ENCODE measurements at regions not wholly inside any gene's neighbourhood (a gene's known extent, or its start where the extent isn't known, plus 50 kb on each side); places are given as distances from the start of the nearest gene placed in this dataset.
"Not testable (repeated sequence)": the region's sequence is repeated elsewhere in the genome, so short reads cannot be mapped to it uniquely, and the experiment has no call there.

- Histone ChIP-seq H3K4me1 (no peaks in the 10 kb centered on the region), H3K27me3 (peaks cover 6% of the 10 kb centered on the region), H3K9me3 (replicated peaks) (no peaks in the 10 kb centered on the region), H3K4me3 (no peak overlapping the region), H3K27ac (no peak overlapping the region), H3K36me3 (no peaks in the 10 kb centered on the region)
- no peak for DNase-seq
Measured at GRCh38 chr2:118380915-118381653, 292.8 kb downstream of the INSIG2 start.

GRCh38 chr2:118375907-118376485, 287.7 kb downstream of the INSIG2 start:
- no peak overlapping the region for H3K27ac ChIP-seq
- H3K27me3 ChIP-seq, result peaks cover 9% of the 10 kb centered on the region
- no peaks in the 10 kb centered on the region for H3K36me3 ChIP-seq
- no peaks in the 10 kb centered on the region for H3K4me1 ChIP-seq
- no peak for DNase-seq
- H3K4me3 ChIP-seq, result no peak overlapping the region
- no peaks in the 10 kb centered on the region for H3K9me3 ChIP-seq (replicated peaks)

- DNase-seq, result no peak
- H3K36me3 ChIP-seq, result no peaks in the 10 kb centered on the region
- H3K4me3 ChIP-seq, result no peak overlapping the region
- H3K27me3 ChIP-seq, result peaks cover 9% of the 10 kb centered on the region
- no peaks in the 10 kb centered on the region for H3K9me3 ChIP-seq (replicated peaks)
- no peaks in the 10 kb centered on the region for H3K4me1 ChIP-seq
- no peak overlapping the region for H3K27ac ChIP-seq
Measured at GRCh38 chr2:118374974-118375755, 286.9 kb downstream of the INSIG2 start.

- DNase-seq, result no peak
- Histone ChIP-seq H3K4me1 (no peaks in the 10 kb centered on the region), H3K27ac (no peak overlapping the region), H3K9me3 (replicated peaks) (no peaks in the 10 kb centered on the region), H3K4me3 (no peak overlapping the region), H3K27me3 (peaks cover 9% of the 10 kb centered on the region), H3K36me3 (no peaks in the 10 kb centered on the region)
Measured at GRCh38 chr2:118372886-118373830, 284.9 kb downstream of the INSIG2 start.

- H3K27me3 ChIP-seq, result peaks cover 5% of the 10 kb centered on the region
- peak; percentile 10 to 27 for DNase-seq
- H3K27ac ChIP-seq, result no peak overlapping the region
- no peaks in the 10 kb centered on the region for H3K36me3 ChIP-seq
- H3K4me1 ChIP-seq, result no peaks in the 10 kb centered on the region
- H3K9me3 ChIP-seq (replicated peaks), result no peaks in the 10 kb centered on the region
- no peak overlapping the region for H3K4me3 ChIP-seq
Measured at GRCh38 chr2:118371515-118371914, 283.2 kb downstream of the INSIG2 start.

- not testable (repeated sequence) for H3K27ac ChIP-seq; DNase-seq; H3K9me3 ChIP-seq (replicated peaks); H3K4me1 ChIP-seq; H3K4me3 ChIP-seq; H3K27me3 ChIP-seq; H3K36me3 ChIP-seq
Measured at GRCh38 chr2:118369521-118369920, 281.2 kb downstream of the INSIG2 start.

GRCh38 chr2:118363604-118364003, 275.3 kb downstream of the INSIG2 start:
- Histone ChIP-seq H3K27ac (no peak overlapping the region), H3K36me3 (no peaks in the 10 kb centered on the region), H3K4me3 (no peak overlapping the region), H3K4me1 (no peaks in the 10 kb centered on the region), H3K9me3 (replicated peaks) (no peaks in the 10 kb centered on the region), H3K27me3 (0 out of 2 replicates have a peak, but pooled peaks cover 4% of the 10 kb centered on the region)
- DNase-seq, result no peak

GRCh38 chr2:118356051-118356450, 267.8 kb downstream of the INSIG2 start:
- H3K4me1 ChIP-seq, result no peaks in the 10 kb centered on the region
- H3K27me3 ChIP-seq, result no peaks in the 10 kb centered on the region
- H3K36me3 ChIP-seq, result no peaks in the 10 kb centered on the region
- no peak for DNase-seq
- H3K27ac ChIP-seq, result no peak overlapping the region
- no peak overlapping the region for H3K4me3 ChIP-seq
- H3K9me3 ChIP-seq (replicated peaks), result no peaks in the 10 kb centered on the region

- Histone ChIP-seq H3K27ac (no peak overlapping the region), H3K27me3 (no peaks in the 10 kb centered on the region), H3K4me1 (no peaks in the 10 kb centered on the region), H3K36me3 (no peaks in the 10 kb centered on the region), H3K9me3 (replicated peaks) (no peaks in the 10 kb centered on the region), H3K4me3 (no peak overlapping the region)
- DNase-seq, result no peak
Measured at GRCh38 chr2:118351796-118352195, 263.5 kb downstream of the INSIG2 start.

- no peak overlapping the region for H3K4me3 ChIP-seq
- H3K27me3 ChIP-seq, result no peaks in the 10 kb centered on the region
- no peak overlapping the region for H3K27ac ChIP-seq
- no peaks in the 10 kb centered on the region for H3K9me3 ChIP-seq (replicated peaks)
- DNase-seq, result no peak
- no peaks in the 10 kb centered on the region for H3K36me3 ChIP-seq
- H3K4me1 ChIP-seq, result no peaks in the 10 kb centered on the region
Measured at GRCh38 chr2:118350621-118351020, 262.4 kb downstream of the INSIG2 start.

GRCh38 chr2:118349365-118349764, 261.1 kb downstream of the INSIG2 start:
- H3K27ac ChIP-seq, result no peak overlapping the region
- no peak overlapping the region for H3K4me3 ChIP-seq
- H3K4me1 ChIP-seq, result no peaks in the 10 kb centered on the region
- no peaks in the 10 kb centered on the region for H3K27me3 ChIP-seq
- H3K9me3 ChIP-seq (replicated peaks), result no peaks in the 10 kb centered on the region
- no peak for DNase-seq
- no peaks in the 10 kb centered on the region for H3K36me3 ChIP-seq

GRCh38 chr2:118348380-118349034, 260.2 kb downstream of the INSIG2 start:
- H3K36me3 ChIP-seq, result no peaks in the 10 kb centered on the region
- no peak for DNase-seq
- no peaks in the 10 kb centered on the region for H3K4me1 ChIP-seq
- no peaks in the 10 kb centered on the region for H3K9me3 ChIP-seq (replicated peaks)
- no peak overlapping the region for H3K27ac ChIP-seq
- H3K27me3 ChIP-seq, result no peaks in the 10 kb centered on the region
- no peak overlapping the region for H3K4me3 ChIP-seq

- DNase-seq, result no peak
- Histone ChIP-seq H3K27ac (no peak overlapping the region), H3K27me3 (no peaks in the 10 kb centered on the region; the same call in 1 of the 2 replicates), H3K4me1 (no peaks in the 10 kb centered on the region), H3K36me3 (no peaks in the 10 kb centered on the region), H3K9me3 (replicated peaks) (no peaks in the 10 kb centered on the region), H3K4me3 (no peak overlapping the region)
Measured at GRCh38 chr2:118345465-118345864, 257.2 kb downstream of the INSIG2 start.

GRCh38 chr2:118340103-118340502, 251.8 kb downstream of the INSIG2 start:
- no peaks in the 10 kb centered on the region for H3K4me1 ChIP-seq
- no peaks in the 10 kb centered on the region for H3K9me3 ChIP-seq (replicated peaks)
- DNase-seq, result peak in 1 of 2 experiments; percentile 1
- H3K4me3 ChIP-seq, result no peak overlapping the region
- no peak overlapping the region for H3K27ac ChIP-seq
- no peaks in the 10 kb centered on the region; the same call in 1 of the 2 replicates for H3K27me3 ChIP-seq
- no peaks in the 10 kb centered on the region for H3K36me3 ChIP-seq

All from SJCRH30 (cell line).